ENCODE measurements at regions not wholly inside any gene's neighbourhood (a gene's known extent, or its start where the extent isn't known, plus 50 kb on each side); places are given as distances from the start of the nearest gene placed in this dataset.

DNA sequence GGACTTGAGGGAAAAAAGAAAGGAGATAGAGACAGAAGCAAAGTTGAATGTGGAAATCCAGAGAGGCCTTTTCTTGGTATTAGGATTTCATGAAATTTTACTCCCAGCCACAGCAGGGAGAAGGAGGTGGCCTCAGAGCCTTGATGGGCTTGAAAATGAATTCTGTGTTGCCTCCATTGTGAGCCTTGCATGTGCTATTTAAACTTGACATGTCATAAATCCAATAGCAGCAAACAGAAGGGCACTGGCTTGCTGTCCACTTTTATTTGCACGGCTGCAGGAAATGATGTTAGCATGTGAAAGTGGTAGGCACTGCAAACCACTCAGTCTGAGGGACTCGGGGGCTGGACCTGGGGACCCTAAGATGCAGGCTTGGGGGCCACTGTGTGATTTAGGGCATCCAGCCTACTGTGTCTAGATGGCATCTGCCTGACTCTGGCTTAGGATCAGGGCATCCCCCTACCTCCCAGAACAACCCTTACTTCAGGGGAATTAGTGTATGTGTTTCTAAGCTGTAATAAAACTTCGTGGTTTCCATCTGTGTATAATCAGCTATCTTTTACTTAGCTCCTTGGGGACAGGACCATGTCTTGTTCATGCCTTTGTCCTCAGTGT is 139.1 kb upstream of the SKOR2 start:
- TF ChIP-seq, protein P1, sequence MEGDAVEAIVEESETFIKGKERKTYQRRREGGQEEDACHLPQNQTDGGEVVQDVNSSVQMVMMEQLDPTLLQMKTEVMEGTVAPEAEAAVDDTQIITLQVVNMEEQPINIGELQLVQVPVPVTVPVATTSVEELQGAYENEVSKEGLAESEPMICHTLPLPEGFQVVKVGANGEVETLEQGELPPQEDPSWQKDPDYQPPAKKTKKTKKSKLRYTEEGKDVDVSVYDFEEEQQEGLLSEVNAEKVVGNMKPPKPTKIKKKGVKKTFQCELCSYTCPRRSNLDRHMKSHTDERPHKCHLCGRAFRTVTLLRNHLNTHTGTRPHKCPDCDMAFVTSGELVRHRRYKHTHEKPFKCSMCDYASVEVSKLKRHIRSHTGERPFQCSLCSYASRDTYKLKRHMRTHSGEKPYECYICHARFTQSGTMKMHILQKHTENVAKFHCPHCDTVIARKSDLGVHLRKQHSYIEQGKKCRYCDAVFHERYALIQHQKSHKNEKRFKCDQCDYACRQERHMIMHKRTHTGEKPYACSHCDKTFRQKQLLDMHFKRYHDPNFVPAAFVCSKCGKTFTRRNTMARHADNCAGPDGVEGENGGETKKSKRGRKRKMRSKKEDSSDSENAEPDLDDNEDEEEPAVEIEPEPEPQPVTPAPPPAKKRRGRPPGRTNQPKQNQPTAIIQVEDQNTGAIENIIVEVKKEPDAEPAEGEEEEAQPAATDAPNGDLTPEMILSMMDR (IDR thresholded peaks at IDR 0.05) = no peak
- Histone ChIP-seq H3K9me3 (peaks cover 0 to 7% of the 10 kb centered on the region in 2 donors), H3K27me3 (no peaks in the 10 kb centered on the region), H3K36me3 (no peaks in the 10 kb centered on the region), H3K4me3 (no peak overlapping the region), H3K27ac (no peak overlapping the region), H3K4me1 (no peaks in the 10 kb centered on the region)
- DNase-seq (ENCODE audit: low spot score) = no peak

DNA sequence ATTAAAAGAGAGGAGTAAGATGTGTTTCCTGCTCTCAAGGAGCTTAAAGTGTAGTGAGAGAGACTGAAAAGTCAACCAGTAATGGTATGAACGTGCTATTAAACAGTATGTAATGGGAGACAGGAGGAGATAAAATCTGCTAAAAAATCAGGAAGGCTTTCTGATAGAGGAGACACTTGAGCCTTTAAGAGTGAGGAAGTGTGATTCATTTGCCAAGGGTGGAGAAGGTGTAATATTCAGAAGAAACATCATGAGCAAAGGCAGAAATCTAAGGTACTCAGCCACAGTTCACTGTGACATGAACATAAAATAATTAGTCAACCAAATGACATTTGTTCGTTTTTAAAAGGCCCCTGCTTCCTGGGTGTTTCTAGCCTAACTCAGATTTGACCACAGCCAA is 137.8 kb upstream of the SKOR2 start:
- Histone ChIP-seq H3K27ac (no peak overlapping the region), H3K27me3 (no peaks in the 10 kb centered on the region), H3K4me3 (no peak overlapping the region), H3K9me3 (peaks cover 0 to 9% of the 10 kb centered on the region in 2 donors), H3K36me3 (no peaks in the 10 kb centered on the region), H3K4me1 (no peaks in the 10 kb centered on the region)
- DNase-seq (ENCODE audit: low spot score) = no peak
- TF ChIP-seq, protein P1 (IDR thresholded peaks at IDR 0.05) = no peak

DNA sequence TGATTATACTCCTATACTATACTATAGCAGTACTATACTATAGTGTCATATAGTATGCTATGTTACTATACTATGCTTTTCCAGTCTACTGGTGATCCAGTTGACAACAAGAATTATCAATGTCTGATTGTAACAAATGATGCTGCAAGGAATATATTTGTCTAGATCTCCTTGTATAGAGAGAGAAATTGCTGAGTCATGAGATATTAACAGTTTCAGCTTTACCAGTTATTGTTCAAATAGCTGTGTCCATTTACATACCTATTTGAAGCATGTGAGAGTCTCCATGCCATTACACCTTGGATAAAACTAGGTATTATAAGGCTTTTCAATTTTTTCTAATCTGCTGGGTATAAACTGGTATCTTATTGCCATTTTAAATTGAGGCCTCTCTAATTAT is 136.4 kb upstream of the SKOR2 start:
- Histone ChIP-seq H3K4me1 (no peaks in the 10 kb centered on the region), H3K27me3 (no peaks in the 10 kb centered on the region), H3K36me3 (no peaks in the 10 kb centered on the region), H3K4me3 (no peak overlapping the region), H3K27ac (no peak overlapping the region), H3K9me3 (peaks cover 0 to 9% of the 10 kb centered on the region in 2 donors)
- no peak for DNase-seq (ENCODE audit: low spot score)
- TF ChIP-seq, protein P1 (IDR thresholded peaks at IDR 0.05) = no peak

DNA sequence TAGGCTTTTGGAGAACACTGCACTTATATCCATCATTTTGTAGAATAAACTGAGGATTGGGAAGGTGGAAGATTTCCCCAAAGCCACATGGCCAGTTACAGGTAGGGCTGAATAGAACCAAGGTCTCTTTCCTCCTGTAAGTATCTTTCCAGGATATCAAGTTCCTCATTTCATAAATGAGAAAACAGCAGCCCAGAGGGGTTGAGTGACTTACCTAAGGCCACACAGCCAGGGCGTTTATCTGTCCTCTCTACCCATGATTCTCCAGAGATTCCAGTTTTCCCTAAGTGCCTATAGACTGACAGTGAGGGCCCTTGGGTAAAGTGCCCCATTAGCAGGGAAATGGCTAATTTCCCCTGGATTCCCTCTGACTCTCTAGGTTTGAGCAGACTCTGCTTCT is 132.3 kb upstream of the SKOR2 start:
- H3K4me1 ChIP-seq = no peaks in the 10 kb centered on the region
- DNase-seq (ENCODE audit: low spot score) = no peak
- TF ChIP-seq, protein P1 (IDR thresholded peaks at IDR 0.05) = no peak
- H3K36me3 ChIP-seq = no peaks in the 10 kb centered on the region
- no peak overlapping the region for H3K27ac ChIP-seq
- no peaks in the 10 kb centered on the region for H3K27me3 ChIP-seq
- peaks cover 0 to 9% of the 10 kb centered on the region in 2 donors for H3K9me3 ChIP-seq
- H3K4me3 ChIP-seq = no peak overlapping the region

DNA sequence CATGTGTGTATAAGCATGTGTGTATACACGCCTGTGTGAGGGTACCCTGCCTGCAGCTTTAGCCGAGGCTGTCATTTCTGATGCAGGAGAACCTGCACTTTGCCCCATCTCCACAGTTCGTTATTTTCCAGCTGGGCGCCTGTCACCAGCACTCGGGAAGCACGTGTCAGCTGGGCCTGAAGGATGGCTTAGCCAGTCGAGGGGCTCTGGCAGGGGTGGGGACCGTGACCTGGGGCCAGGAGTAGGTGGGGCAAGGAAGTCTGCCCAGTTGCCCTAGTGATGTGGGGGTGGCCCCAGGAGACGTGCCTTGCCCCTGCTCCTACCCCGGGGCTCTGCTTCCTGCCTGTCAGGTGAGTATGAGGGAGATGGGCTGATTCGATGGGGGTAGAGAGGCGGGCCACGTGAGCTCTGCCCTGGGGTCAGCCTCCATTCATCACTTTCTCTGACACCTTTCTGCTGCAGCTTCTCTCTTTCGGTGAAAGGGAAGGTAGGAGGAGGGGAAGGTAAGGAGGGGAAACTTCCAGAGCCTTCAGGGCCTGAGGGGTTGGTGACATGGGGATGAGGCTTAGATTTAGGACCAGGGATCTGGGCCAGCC is 130.6 kb upstream of the SKOR2 start:
- H3K9me3 ChIP-seq = peaks cover 0 to 9% of the 10 kb centered on the region in 2 donors
- no peaks in the 10 kb centered on the region for H3K4me1 ChIP-seq
- no peak for DNase-seq (ENCODE audit: low spot score)
- TF ChIP-seq, protein P1 (IDR thresholded peaks at IDR 0.05) = no peak
- H3K4me3 ChIP-seq = no peak overlapping the region
- H3K36me3 ChIP-seq = no peaks in the 10 kb centered on the region
- no peak overlapping the region for H3K27ac ChIP-seq
- no peaks in the 10 kb centered on the region for H3K27me3 ChIP-seq

DNA sequence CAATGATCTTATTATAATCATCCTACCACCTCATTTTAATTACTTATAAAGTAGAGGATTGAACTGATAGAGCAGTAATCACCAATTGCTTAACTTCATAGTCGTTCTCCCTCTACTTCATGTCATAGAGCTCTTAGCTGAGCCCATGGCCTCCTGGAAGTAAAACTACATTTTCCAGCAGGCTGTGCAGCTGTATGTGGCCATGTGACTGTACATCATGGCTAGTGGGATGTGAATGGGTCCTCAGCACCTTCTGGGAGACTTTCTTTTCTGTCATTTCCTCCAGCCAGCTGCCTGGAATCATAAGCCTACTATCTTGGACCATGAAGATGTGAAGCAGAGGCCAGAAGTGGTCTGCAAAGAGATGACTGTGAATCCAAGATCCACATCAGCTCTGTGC is 128.7 kb upstream of the SKOR2 start:
- TF ChIP-seq, protein P1 (IDR thresholded peaks at IDR 0.05) = no peak
- no peaks in the 10 kb centered on the region for H3K4me1 ChIP-seq
- H3K27ac ChIP-seq = no peak overlapping the region
- H3K9me3 ChIP-seq = no peaks in the 10 kb centered on the region
- no peaks in the 10 kb centered on the region for H3K36me3 ChIP-seq
- DNase-seq (ENCODE audit: low spot score) = no peak
- H3K27me3 ChIP-seq = no peaks in the 10 kb centered on the region
- H3K4me3 ChIP-seq = no peak overlapping the region

All from right atrium auricular region (tissue), 2 donors.